ENCODE measurements at regions not wholly inside any gene's neighbourhood (a gene's known extent, or its start where the extent isn't known, plus 50 kb on each side); places are given as distances from the start of the nearest gene placed in this dataset.

- TF ChIP-seq POLR2A (IDR thresholded peaks at IDR 0.05) (no peak), CTCF (IDR thresholded peaks at IDR 0.05) (no peak), EP300 (IDR thresholded peaks at IDR 0.05) (no peak)
These were observed 1176.4 kb upstream of the CDH18 start for GRCh38 chr5:21164425-21164824.
